ENCODE measurements at regions not wholly inside any gene's neighbourhood (a gene's known extent, or its start where the extent isn't known, plus 50 kb on each side); places are given as distances from the start of the nearest gene placed in this dataset.

GRCh38 chr17:56667925-56668458 lies 74.5 kb downstream of the NOG start:
- TF ChIP-seq CTCF (IDR thresholded peaks at IDR 0.05) (no peak), POLR2AphosphoS5 (IDR thresholded peaks at IDR 0.05) (no peak), POLR2A (IDR thresholded peaks at IDR 0.05) (no peak)

Data from stomach (tissue), 4 donors.